Right lobe of liver (tissue), 6 donors: ENCODE measurements at regions not wholly inside any gene's neighbourhood (a gene's known extent, or its start where the extent isn't known, plus 50 kb on each side); places are given as distances from the start of the nearest gene placed in this dataset.
A peak's percentile ranks its signal among the peaks of the same experiment; 100 is the strongest.

Experiments used
- ATAC-seq, 4 donors: fragments of 200-7000 bp; cut with Tn5 transposase; one replicate each; pipeline ENCODE4 v1.9.1; 2020; ENCODE audit warnings: mild to moderate bottlenecking in 4 of 4, moderate library complexity in 4 of 4
- DNase-seq, 3 donors: peaks; one replicate each; pipeline ENCODE4 v3.0.0-alpha.2; 2020
- H3K27ac ChIP-seq, 3 donors: fragments of 200-600 bp; one replicate each; pipeline ENCODE4 v1.8.0; 2022
- H3K27me3 ChIP-seq, 2 donors: fragments of 200-600 bp; one replicate each; pipeline ENCODE4 v1.8.0; 2022
- H3K36me3 ChIP-seq, 4 donors: fragments of 200-600 bp; sonication (generic) in 1 of 4; one replicate each; pipeline versions ENCODE4 v1.5.1 to v1.8.0; 2017 to 2022; ENCODE audit warnings: control low read depth in 1 of 4
- H3K4me1 ChIP-seq, 4 donors: fragments of 200-600 bp; sonication (generic) in 1 of 4; one replicate each; pipeline versions ENCODE4 v1.5.1 to v1.8.0; 2017 to 2022; ENCODE audit warnings: control low read depth in 1 of 4
- H3K4me3 ChIP-seq, 3 donors: fragments of 200-600 bp; one replicate each; pipeline ENCODE4 v1.8.0; 2022
- H3K9me3 ChIP-seq, 4 donors: fragments of 200-600 bp; sonication (generic) in 1 of 4; one replicate each; pipeline versions ENCODE4 v1.5.1 to v1.8.0; 2017 to 2022; ENCODE audit warnings: control low read depth in 1 of 4
- POLR2A ChIP-seq: fragments of 450-650 bp; IDR thresholded peaks from one replicate; pipeline ENCODE4 v1.6.1; 2017; ENCODE audit warnings: antibody characterized with exemption, mild to moderate bottlenecking
- WGBS: methylation state at CpG from one replicate; pipeline ENCODE4 v1.1.6; 2018; ENCODE audit warnings: low coverage, low lambda C conversion rate; ENCODE audit not compliant: insufficient coverage; ENCODE audit errors: missing lambda C conversion rate; 5-methylcytosine and 5-hydroxymethylcytosine counted together
- intact Hi-C, 2 donors: fragments of 100-400 bp; cut with DNase I; formaldehyde crosslinking; loops; one replicate each; pipeline versions ENCODE4 v1.11.2 to v1.14.1; 2022
- TF ChIP-seq, protein P1 (sequence below), 4 donors: fragments of 200-600 bp in 3 of 4; fragments of 450-650 bp in 1 of 4; IDR thresholded peaks; one replicate each; pipeline versions ENCODE4 v1.5.1 to v1.8.0; 2016 to 2022; ENCODE audit warnings: antibody characterized with exemption in 4 of 4, mild to moderate bottlenecking in 2 of 4
- donor health status: DM: no; HTN: yes; CAD: no.
- donor health status: DM: no; HTN: no; CAD: no.
- donor health status: DM: no; HTN: no; CAD: no.
- donor health status: DM: no; HTN: yes; CAD: no.
- donor health status: DM: no; HTN: yes; CAD: no.

DNA sequence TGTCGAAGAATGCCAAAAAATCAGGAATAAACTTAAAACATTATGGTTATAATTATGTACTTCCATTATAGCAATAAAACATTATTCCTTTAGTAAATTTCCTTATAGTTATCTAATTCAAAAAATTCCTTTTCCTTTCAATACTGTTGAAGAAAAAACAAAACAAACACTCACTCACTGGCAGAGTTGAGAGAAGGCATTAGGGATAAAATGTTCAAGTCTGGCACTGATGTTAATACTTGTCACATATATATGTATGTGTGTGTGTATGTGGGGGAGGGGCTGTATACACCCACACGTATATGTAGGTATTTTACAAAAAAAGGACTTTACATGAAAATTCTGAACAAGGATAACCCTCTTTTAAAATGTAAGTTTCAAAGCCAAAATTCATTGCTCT lies 150.2 kb upstream of the MEOX2 start:
- H3K27ac ChIP-seq: no peak overlapping the region

DNA sequence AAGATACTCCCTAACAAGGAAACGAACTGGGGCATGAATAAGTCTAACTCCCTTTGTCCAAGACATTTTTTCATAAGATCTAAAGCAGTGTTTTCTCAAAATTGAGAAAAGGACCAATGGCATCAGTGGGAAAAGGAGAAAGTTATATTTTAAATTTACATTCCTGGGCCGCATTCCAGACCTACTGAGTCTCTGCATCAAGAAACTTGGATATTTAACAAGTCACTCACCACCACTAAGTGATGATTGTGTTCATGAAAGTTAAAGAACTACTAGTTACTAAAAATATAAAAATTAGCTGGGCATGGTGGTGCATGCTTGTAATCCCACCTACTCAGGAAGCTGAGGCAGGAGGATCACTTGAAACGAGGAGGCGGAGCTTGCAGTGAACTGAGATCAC lies 149.6 kb upstream of the MEOX2 start:
- TF ChIP-seq, protein P1, sequence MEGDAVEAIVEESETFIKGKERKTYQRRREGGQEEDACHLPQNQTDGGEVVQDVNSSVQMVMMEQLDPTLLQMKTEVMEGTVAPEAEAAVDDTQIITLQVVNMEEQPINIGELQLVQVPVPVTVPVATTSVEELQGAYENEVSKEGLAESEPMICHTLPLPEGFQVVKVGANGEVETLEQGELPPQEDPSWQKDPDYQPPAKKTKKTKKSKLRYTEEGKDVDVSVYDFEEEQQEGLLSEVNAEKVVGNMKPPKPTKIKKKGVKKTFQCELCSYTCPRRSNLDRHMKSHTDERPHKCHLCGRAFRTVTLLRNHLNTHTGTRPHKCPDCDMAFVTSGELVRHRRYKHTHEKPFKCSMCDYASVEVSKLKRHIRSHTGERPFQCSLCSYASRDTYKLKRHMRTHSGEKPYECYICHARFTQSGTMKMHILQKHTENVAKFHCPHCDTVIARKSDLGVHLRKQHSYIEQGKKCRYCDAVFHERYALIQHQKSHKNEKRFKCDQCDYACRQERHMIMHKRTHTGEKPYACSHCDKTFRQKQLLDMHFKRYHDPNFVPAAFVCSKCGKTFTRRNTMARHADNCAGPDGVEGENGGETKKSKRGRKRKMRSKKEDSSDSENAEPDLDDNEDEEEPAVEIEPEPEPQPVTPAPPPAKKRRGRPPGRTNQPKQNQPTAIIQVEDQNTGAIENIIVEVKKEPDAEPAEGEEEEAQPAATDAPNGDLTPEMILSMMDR (IDR thresholded peaks at IDR 0.05): no peak
- no peak for TF ChIP-seq POLR2A
- Histone ChIP-seq H3K4me3 (no peak overlapping the region), H3K27me3 (no peaks in the 10 kb centered on the region), H3K4me1 (no peaks in the 10 kb centered on the region), H3K36me3 (no peaks in the 10 kb centered on the region), H3K9me3 (no peaks in the 10 kb centered on the region), H3K27ac (no peak overlapping the region)
- 84% methylated on average over 4 of the region's 4 CpGs for WGBS
- ATAC-seq (no peak), DNase-seq (no peak)
- intact Hi-C loops: no loop called here

More for the DNA sequence above, 150.2 kb upstream of the MEOX2 start:
- no peak for TF ChIP-seq POLR2A
- TF ChIP-seq, protein P1 (IDR thresholded peaks at IDR 0.05): no peak
- no peaks in the 10 kb centered on the region for H3K4me1 ChIP-seq
- H3K9me3 ChIP-seq: no peaks in the 10 kb centered on the region
- no peak for ATAC-seq
- 72% methylated on average over 2 of the region's 2 CpGs for WGBS
- no peaks in the 10 kb centered on the region for H3K27me3 ChIP-seq
- no peaks in the 10 kb centered on the region for H3K36me3 ChIP-seq
- intact Hi-C loops: no loop called here
- DNase-seq: no peak
- H3K4me3 ChIP-seq: no peak overlapping the region

DNA sequence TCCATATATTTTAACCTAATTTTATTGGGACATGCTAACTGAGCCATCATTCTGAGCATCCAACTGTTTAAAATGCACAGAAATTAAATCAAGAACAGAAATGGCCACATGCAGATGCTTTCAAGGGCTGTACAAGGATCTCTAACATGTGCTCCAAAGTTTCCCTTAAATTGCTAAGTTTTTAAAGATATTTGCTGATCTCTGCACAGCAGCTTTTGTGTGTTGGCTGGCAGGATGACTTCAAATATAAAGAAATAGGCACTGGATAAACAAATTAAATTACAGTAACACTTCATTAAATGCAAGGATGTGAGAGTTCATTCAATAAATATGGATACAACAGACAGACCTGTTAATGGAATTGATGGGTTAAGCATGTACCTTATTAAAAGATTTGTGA lies 148.0 kb upstream of the MEOX2 start:
- DNase-seq (no peak), ATAC-seq (no peak)
- H3K36me3 ChIP-seq: no peaks in the 10 kb centered on the region
- H3K27me3 ChIP-seq: no peaks in the 10 kb centered on the region
- H3K27ac ChIP-seq: no peak overlapping the region
- H3K4me1 ChIP-seq: no peaks in the 10 kb centered on the region
- no peaks in the 10 kb centered on the region for H3K9me3 ChIP-seq
- TF ChIP-seq POLR2A: no peak
- TF ChIP-seq, protein P1 (IDR thresholded peaks at IDR 0.05): no peak
- intact Hi-C loops: no loop called here
- H3K4me3 ChIP-seq: no peak overlapping the region

DNA sequence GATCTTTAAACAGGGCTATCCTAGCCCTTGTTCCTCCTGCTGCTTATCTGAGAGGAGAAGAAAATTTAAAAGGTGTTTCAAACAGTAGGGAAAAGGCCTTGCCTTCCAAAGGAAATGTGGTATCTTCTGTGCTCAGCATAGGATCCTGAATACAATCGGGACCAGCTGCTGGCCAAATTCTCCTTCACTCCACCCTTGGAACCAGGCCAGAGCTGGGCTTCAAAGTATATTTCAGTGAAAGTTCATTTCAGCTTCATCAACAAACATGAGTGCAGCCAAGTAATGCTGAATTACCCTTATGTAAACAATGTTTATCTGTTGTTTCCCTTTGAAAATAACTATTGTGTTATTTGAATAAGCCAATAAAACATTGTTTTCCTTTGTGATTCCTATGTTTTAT lies 146.5 kb upstream of the MEOX2 start:
- no peak overlapping the region for H3K27ac ChIP-seq
- intact Hi-C loops: no loop called here
- H3K36me3 ChIP-seq: no peaks in the 10 kb centered on the region
- TF ChIP-seq, protein P1 (IDR thresholded peaks at IDR 0.05): no peak
- no peak for TF ChIP-seq POLR2A
- peak in 3 of 4 donors; percentile 43 to 66 (median 50) for ATAC-seq
- no peak overlapping the region for H3K4me3 ChIP-seq
- DNase-seq: peak in 2 of 3 donors; percentile 31 to 50
- H3K4me1 ChIP-seq: no peaks in the 10 kb centered on the region
- WGBS: 11% methylated on average over 1 of the region's 1 CpG
- no peaks in the 10 kb centered on the region for H3K9me3 ChIP-seq
- no peaks in the 10 kb centered on the region for H3K27me3 ChIP-seq

DNA sequence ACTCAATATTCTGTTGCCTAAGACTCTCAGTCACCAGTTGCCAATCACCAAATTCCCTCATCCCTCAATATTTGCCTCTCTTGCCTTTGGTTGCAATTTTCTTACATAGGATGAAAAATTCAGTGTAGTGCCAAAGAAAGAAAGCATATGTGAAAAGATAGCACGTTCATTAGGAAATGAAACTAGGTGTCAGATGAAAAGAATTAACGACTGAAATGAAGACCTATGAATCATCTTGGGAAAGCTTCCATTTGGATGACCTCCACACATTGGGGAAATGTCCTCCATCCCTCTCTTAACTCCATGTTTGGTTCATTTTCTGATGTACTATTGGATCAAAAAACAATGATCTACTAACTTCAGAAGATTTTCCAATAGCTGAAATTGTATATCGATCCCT lies 145.1 kb upstream of the MEOX2 start:
- no peaks in the 10 kb centered on the region for H3K27me3 ChIP-seq
- H3K27ac ChIP-seq: no peak overlapping the region
- TF ChIP-seq, protein P1 (IDR thresholded peaks at IDR 0.05): no peak
- no peak for TF ChIP-seq POLR2A
- 80% methylated on average over 3 of the region's 3 CpGs for WGBS
- no peak for DNase-seq
- H3K4me1 ChIP-seq: no peaks in the 10 kb centered on the region
- H3K4me3 ChIP-seq: no peak overlapping the region
- no peak for ATAC-seq
- intact Hi-C loops: no loop called here
- H3K36me3 ChIP-seq: no peaks in the 10 kb centered on the region
- H3K9me3 ChIP-seq: no peaks in the 10 kb centered on the region
